K562 (cell line): ENCODE measurements at regions not wholly inside any gene's neighbourhood (a gene's known extent, or its start where the extent isn't known, plus 50 kb on each side); places are given as distances from the start of the nearest gene placed in this dataset.

Experiments used
- ATAC-seq: fragments of 200-7000 bp; cut with Tn5 transposase; 3 replicates; pipeline ENCODE4 v1.9.1; 2020; ENCODE audit warnings: moderate library complexity
- BruUV-seq: library from RNA; stranded (reverse); fragments of 400-500 nt; replicated peaks from 2 replicates; lab custom pipeline; 2021; lab: Mats Ljungman, UMichigan
- CTCF ChIA-PET: fragments of 300-600 bp; formaldehyde crosslinking; extraction: SDS; loops from one replicate; lab custom pipeline; 2021; ENCODE audit warnings: low intra/inter-chr PET ratio; lab: Yijun Ruan, JAX
- POLR2A ChIA-PET: fragments of 300-600, 350-650 bp; sonication (Branson Sonifier 250); formaldehyde crosslinking; extraction: SDS; loops from one replicate; lab custom pipeline; 2021; ENCODE audit warnings: antibody characterized with exemption, inconsistent platforms; lab: Yijun Ruan, JAX
- DNase-seq, 4 experiments: peaks; one replicate each; pipeline versions ENCODE4 v3.0.0 to v3.0.0-alpha.2; 2011 to 2018; ENCODE audit warnings: low spot score in 3 of 4, mixed read lengths in 3 of 4; ENCODE audit errors: extremely low read depth in 1 of 4
- FAIRE-seq: peaks from 2 replicates; lab custom pipeline; 2011; peaks lifted over from hg19 to GRCh38; lab: Jason Lieb, UNC
- H2AFZ ChIP-seq: 2 replicates; pipeline ENCODE4 v1.6.0; 2011; ENCODE audit warnings: low read depth, low read length, control low read depth, inconsistent platforms
- H3K27ac ChIP-seq: fragments of 200-600 bp; 3 replicates; pipeline ENCODE4 v1.8.0; 2011; ENCODE audit warnings: low read depth, mild to moderate bottlenecking, control low read depth, inconsistent platforms, low read length, moderate library complexity, mixed read lengths; ENCODE audit errors: extremely low read depth
- H3K27me3 ChIP-seq, 2 experiments: fragments of 300-600 bp in 1 of 2; 2 replicates in 1 of 2; 3 replicates in 1 of 2; pipeline versions ENCODE4 v1.6.0 to v1.8.0; 2011; ENCODE audit warnings: inconsistent platforms in 2 of 2, low read length in 2 of 2, mild to moderate bottlenecking in 1 of 2, mixed read lengths in 1 of 2, moderate library complexity in 1 of 2; ENCODE audit not compliant: control insufficient read depth in 2 of 2, insufficient read depth in 2 of 2
- H3K36me3 ChIP-seq: fragments of 300-600 bp; 3 replicates; pipeline ENCODE4 v1.8.0; 2011; ENCODE audit warnings: mild to moderate bottlenecking, low read length, inconsistent platforms; ENCODE audit not compliant: control insufficient read depth, insufficient read depth
- H3K4me1 ChIP-seq, 2 experiments: fragments of 200-600 bp in 1 of 2; replicated peaks in 1 of 2; 2 replicates in 1 of 2; 3 replicates in 1 of 2; pipeline versions ENCODE4 v1.5.1 to v1.8.0; 2011; ENCODE audit warnings: inconsistent platforms in 2 of 2, low read length in 2 of 2, mild to moderate bottlenecking in 1 of 2, mixed read lengths in 1 of 2, moderate library complexity in 1 of 2; ENCODE audit not compliant: control insufficient read depth in 2 of 2, insufficient read depth in 2 of 2
- H3K4me2 ChIP-seq: 2 replicates; pipeline ENCODE4 v1.6.1; 2011; ENCODE audit warnings: low read length, control low read depth, inconsistent platforms, mixed read lengths; ENCODE audit not compliant: insufficient read depth
- H3K4me3 ChIP-seq: fragments of 200-600 bp; sonication (generic), shearing (Covaris generic); 2 replicates; pipeline ENCODE4 v1.5.1; 2016; ENCODE audit warnings: control low read depth, inconsistent platforms
- H3K79me2 ChIP-seq: fragments of 200-600 bp; 3 replicates; pipeline ENCODE4 v1.8.0; 2011; ENCODE audit warnings: low read length, inconsistent platforms; ENCODE audit not compliant: control insufficient read depth, insufficient read depth
- H3K9ac ChIP-seq, 2 experiments: 2 replicates each; pipeline versions ENCODE4 v1.6.0 to v1.6.1; 2011; ENCODE audit warnings: low read depth in 2 of 2, low read length in 2 of 2, control low read depth in 1 of 2, inconsistent platforms in 1 of 2, mild to moderate bottlenecking in 1 of 2, mixed read lengths in 1 of 2; ENCODE audit not compliant: insufficient read depth in 1 of 2
- H3K9me1 ChIP-seq: one replicate; pipeline ENCODE4 v1.6.0; 2011; ENCODE audit warnings: inconsistent platforms, mild to moderate bottlenecking, low read length, moderate library complexity; ENCODE audit not compliant: control insufficient read depth, insufficient read depth
- H3K9me3 ChIP-seq: replicated peaks from 2 replicates; pipeline ENCODE4 v1.5.1; 2011; ENCODE audit warnings: low read depth, low read length, inconsistent platforms; ENCODE audit not compliant: control insufficient read depth, insufficient read depth
- H4K20me1 ChIP-seq: replicated peaks from 2 replicates; pipeline ENCODE4 v1.6.1; 2011; ENCODE audit warnings: low read length, inconsistent platforms, mixed read lengths; ENCODE audit not compliant: control insufficient read depth, insufficient read depth
- DMBX1 ChIP-seq: fragments of 250-450 bp; sonication (Bioruptor Pico); IDR thresholded peaks from 2 replicates; pipeline ENCODE4 v1.8.0; 2022; ENCODE audit warnings: inconsistent platforms, mild to moderate bottlenecking, moderate library complexity, borderline replicate concordance
- ILK ChIP-seq: fragments of 450-650 bp; IDR thresholded peaks from 2 replicates; pipeline ENCODE4 v1.6.1; 2016; ENCODE audit warnings: missing genetic modification characterization, low read depth, mild to moderate bottlenecking, missing compliant biosample characterization, moderate library complexity, borderline replicate concordance
- SRSF9 ChIP-seq: fragments of 200-400 bp; formaldehyde crosslinking; IDR thresholded peaks from 2 replicates; pipeline ENCODE4 v1.6.1; 2017; ENCODE audit warnings: low read depth, low read length, borderline replicate concordance
- YY1 ChIP-seq, 3 experiments: IDR thresholded peaks; 2 replicates each; pipeline ENCODE4 v1.6.1; 2011; ENCODE audit warnings: low read length in 2 of 3, mild to moderate bottlenecking in 2 of 3, moderate library complexity in 2 of 3, borderline replicate concordance in 1 of 3, control low read depth in 1 of 3, low read depth in 1 of 3; ENCODE audit not compliant: insufficient read depth in 3 of 3, insufficient replicate concordance in 2 of 3, control insufficient read depth in 1 of 3, insufficient read length in 1 of 3; ENCODE audit errors: extremely low read depth in 1 of 3
- ZBTB33 ChIP-seq: sonication (generic); formaldehyde crosslinking; IDR thresholded peaks from 2 replicates; pipeline ENCODE4 v1.8.1; 2023; ENCODE audit warnings: mild to moderate bottlenecking, missing genetic modification reagents
- ZKSCAN8 ChIP-seq: fragments of 200-800 bp; sonication (Bioruptor generic); IDR thresholded peaks from 2 replicates; pipeline ENCODE4 v1.6.1; 2016; ENCODE audit warnings: missing genetic modification characterization, missing compliant biosample characterization
- ZNF398 ChIP-seq: fragments of 250-450 bp; sonication (Bioruptor Pico); IDR thresholded peaks from 2 replicates; pipeline ENCODE4 v1.8.0; 2021; ENCODE audit warnings: moderate library complexity, mild to moderate bottlenecking, inconsistent platforms
- WGBS: fragments of 100-300 bp; shearing (Covaris generic); methylation state at CpG from one replicate; pipeline ENCODE4 v1.1.6; 2016; ENCODE audit warnings: low coverage, mixed read lengths; ENCODE audit not compliant: insufficient coverage; ENCODE audit errors: missing lambda C conversion rate; 5-methylcytosine and 5-hydroxymethylcytosine counted together
- in situ Hi-C: fragments of 300-500 bp; cut with MboI; formaldehyde crosslinking; loops from 4 replicates; pipeline ENCODE4 v1.15.0; 2018; ENCODE audit warnings: inconsistent platforms, mixed read lengths
- intact Hi-C: fragments of 100-400 bp; cut with micrococcal nuclease; formaldehyde crosslinking; loops from 2 replicates; pipeline ENCODE4 v1.14.2; 2022
- TF ChIP-seq, protein P1 (sequence below), 3 experiments: fragments of 200-800 bp in 1 of 3; sonication (Bioruptor generic) in 1 of 3; sonication (generic) in 1 of 3; formaldehyde crosslinking in 1 of 3; IDR thresholded peaks; 2 replicates each; pipeline versions ENCODE4 v1.6.1 to v1.8.0; 2016 to 2022; ENCODE audit warnings: mild to moderate bottlenecking in 2 of 3, missing compliant biosample characterization in 2 of 3, missing genetic modification characterization in 2 of 3, missing genetic modification reagents in 1 of 3
- TF ChIP-seq, protein P2 (sequence below), 2 experiments: IDR thresholded peaks; 2 replicates each; pipeline ENCODE4 v1.6.1; 2011; ENCODE audit warnings: borderline replicate concordance in 1 of 2, control low read depth in 1 of 2, low read depth in 1 of 2, low read length in 1 of 2, mild to moderate bottlenecking in 1 of 2, mixed read lengths in 1 of 2, moderate library complexity in 1 of 2; ENCODE audit not compliant: insufficient read depth in 1 of 2, insufficient read length in 1 of 2, poor library complexity in 1 of 2, severe bottlenecking in 1 of 2; ENCODE audit errors: extremely low read depth in 1 of 2
- TF ChIP-seq, protein P3 (sequence below): fragments of 450-650 bp; formaldehyde crosslinking; IDR thresholded peaks from 2 replicates; pipeline ENCODE4 v1.4.0; 2022; ENCODE audit warnings: missing genetic modification characterization

- in situ Hi-C loops = no loop called here
- POLR2A ChIA-PET = no interaction called here
- FAIRE-seq (no peak), DNase-seq (no peak), ATAC-seq (no peak)
- no peaks in the 10 kb centered on the region for H3K9me3 ChIP-seq
- H3K4me1 ChIP-seq = no peaks in the 10 kb centered on the region
- no peak overlapping the region for H2AFZ ChIP-seq
- TF ChIP-seq, protein P1, sequence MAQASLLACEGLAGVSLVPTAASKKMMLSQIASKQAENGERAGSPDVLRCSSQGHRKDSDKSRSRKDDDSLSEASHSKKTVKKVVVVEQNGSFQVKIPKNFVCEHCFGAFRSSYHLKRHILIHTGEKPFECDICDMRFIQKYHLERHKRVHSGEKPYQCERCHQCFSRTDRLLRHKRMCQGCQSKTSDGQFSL (CRISPR knock-in tag; IDR thresholded peaks at IDR 0.05) = no peak
- TF ChIP-seq, protein P1 (tag; IDR thresholded peaks at IDR 0.05) = no peak
- TF ChIP-seq ILK (no peak), SRSF9 (no peak), YY1 (IDR thresholded peaks at IDR 0.05; ENCODE audit: borderline replicate concordance in 1 of 3, control insufficient read depth in 1 of 3, extremely low read depth in 1 of 3, insufficient read depth in 3 of 3, insufficient read length in 1 of 3, insufficient replicate concordance in 2 of 3, low read depth in 1 of 3, low read length in 2 of 3) (no peak), DMBX1 (CRISPR knock-in tag) (no peak), ZBTB33 (CRISPR knock-in tag) (no peak), ZNF398 (no peak), ZKSCAN8 (CRISPR knock-in tag) (no peak)
- TF ChIP-seq, protein P2, sequence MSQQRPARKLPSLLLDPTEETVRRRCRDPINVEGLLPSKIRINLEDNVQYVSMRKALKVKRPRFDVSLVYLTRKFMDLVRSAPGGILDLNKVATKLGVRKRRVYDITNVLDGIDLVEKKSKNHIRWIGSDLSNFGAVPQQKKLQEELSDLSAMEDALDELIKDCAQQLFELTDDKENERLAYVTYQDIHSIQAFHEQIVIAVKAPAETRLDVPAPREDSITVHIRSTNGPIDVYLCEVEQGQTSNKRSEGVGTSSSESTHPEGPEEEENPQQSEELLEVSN (IDR thresholded peaks at IDR 0.05; ENCODE audit: borderline replicate concordance in 1 of 2, extremely low read depth in 1 of 2, insufficient read depth in 1 of 2, insufficient read length in 1 of 2, low read depth in 1 of 2, low read length in 1 of 2, poor library complexity in 1 of 2, severe bottlenecking in 1 of 2) = no peak
- TF ChIP-seq, protein P3, sequence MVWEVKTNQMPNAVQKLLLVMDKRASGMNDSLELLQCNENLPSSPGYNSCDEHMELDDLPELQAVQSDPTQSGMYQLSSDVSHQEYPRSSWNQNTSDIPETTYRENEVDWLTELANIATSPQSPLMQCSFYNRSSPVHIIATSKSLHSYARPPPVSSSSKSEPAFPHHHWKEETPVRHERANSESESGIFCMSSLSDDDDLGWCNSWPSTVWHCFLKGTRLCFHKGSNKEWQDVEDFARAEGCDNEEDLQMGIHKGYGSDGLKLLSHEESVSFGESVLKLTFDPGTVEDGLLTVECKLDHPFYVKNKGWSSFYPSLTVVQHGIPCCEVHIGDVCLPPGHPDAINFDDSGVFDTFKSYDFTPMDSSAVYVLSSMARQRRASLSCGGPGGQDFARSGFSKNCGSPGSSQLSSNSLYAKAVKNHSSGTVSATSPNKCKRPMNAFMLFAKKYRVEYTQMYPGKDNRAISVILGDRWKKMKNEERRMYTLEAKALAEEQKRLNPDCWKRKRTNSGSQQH (CRISPR knock-in tag) = no peak
- no peaks in the 10 kb centered on the region for H4K20me1 ChIP-seq
- no peaks in the 10 kb centered on the region for H3K27me3 ChIP-seq
- intact Hi-C loops = no loop called here
- no TSS peak for BruUV-seq
- no peaks in the 10 kb centered on the region for H3K9me1 ChIP-seq
- CTCF ChIA-PET = no interaction called here
- no peak overlapping the region for H3K9ac ChIP-seq
- H3K36me3 ChIP-seq = no peaks in the 10 kb centered on the region
- H3K4me3 ChIP-seq = no peak overlapping the region
- no peak overlapping the region for H3K27ac ChIP-seq
- 0% methylated on average over 3 of the region's 3 CpGs for WGBS
- no peaks in the 10 kb centered on the region for H3K79me2 ChIP-seq
- no peak overlapping the region for H3K4me2 ChIP-seq
These were observed 69.0 kb downstream of the ID4 start for GRCh38 chr6:19906171-19906570.
